Inflammatory macrophage treated with lipopolysaccharide for 4 hours (primary cell): ENCODE measurements at regions not wholly inside any gene's neighbourhood (a gene's known extent, or its start where the extent isn't known, plus 50 kb on each side); places are given as distances from the start of the nearest gene placed in this dataset.

Experiments
- DNase-seq: peaks from one replicate; pipeline ENCODE4 v3.0.0-alpha.2; 2020

DNA sequence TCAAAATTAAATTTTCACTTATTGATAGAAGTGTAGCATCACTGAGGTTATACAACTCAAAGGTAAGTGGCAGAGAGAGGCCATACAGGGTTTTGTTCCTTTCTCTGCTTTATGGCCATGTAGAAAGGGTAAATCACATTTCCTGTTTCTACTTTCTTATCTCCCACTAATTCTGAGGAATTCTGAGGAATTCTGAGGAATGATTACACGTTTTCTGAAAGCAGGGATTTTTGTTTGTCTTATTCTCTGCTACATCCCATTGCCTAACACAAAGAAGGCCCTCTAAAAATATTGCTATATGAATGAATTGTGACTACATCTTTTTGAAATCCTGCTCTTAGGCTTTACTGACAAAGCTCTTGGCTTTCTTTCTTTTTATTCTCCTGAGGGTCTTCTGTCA is 516.9 kb upstream of the ZNF608 start:
- DNase-seq, result no peak

- no peak for DNase-seq
These were observed 519.7 kb upstream of the ZNF608 start for GRCh38 chr5:125266106-125266505.

GRCh38 chr5:125267636-125268248 is 521.3 kb upstream of the ZNF608 start:
- no peak for DNase-seq

DNA sequence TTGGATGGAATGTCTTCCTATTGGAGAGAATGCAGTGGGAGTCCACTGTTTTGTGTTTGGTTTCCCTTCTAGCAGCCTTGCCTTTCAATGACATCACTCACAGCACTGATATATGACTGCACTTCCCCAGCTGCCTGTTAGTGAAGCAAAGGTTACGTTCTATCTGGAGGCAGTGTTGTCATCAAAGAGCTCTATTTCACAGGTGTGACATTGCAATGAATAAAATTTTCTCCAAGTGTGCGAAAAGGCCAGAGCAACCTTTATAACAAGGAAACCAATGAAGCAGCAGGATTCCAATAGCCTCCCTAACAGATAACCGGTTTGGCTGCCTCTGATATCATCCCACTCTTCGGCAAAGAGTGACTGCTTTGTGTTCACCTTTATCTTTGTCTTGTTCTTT is 523.5 kb upstream of the ZNF608 start:
- no peak for DNase-seq

GRCh38 chr5:125272357-125272756 is 525.9 kb upstream of the ZNF608 start:
- peak; percentile 2 for DNase-seq

- no peak for DNase-seq
These were observed 527.8 kb upstream of the ZNF608 start for GRCh38 chr5:125274211-125274610.

DNA sequence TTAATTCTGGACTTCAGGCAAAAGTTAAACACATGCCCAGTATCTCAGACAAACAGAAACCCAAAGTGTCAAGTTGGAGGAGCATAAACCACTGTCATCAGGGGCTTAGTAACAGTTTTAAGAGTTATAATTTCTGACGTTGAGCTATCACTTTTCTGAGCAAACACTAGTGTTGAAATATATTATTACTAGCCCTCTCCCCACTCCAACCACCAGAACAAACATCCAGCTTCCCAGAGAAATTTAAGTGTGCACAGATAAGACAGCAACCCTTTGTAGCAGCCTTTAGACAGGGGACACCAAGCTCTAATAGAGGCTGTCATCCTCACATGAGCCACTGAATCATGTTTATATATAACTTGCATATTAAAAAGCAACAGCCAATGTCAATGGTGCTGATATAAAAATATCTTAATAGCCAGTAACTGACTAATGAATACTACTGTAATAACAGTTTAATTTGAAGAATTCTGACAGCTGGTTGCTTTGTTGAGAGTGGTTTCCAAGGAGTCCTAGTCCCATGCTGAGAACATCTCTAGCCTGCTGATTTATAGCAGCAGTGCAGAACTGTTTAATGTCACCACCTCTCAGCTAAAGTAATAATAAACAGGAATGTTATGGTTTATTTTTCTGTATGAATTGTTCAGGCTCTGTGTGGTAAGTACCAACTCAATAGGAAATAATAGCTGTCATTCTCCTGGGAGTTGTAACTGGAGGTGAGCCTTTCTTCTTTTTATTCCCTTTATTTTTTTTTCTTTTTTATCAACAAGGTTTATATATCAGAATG is 528.7 kb upstream of the ZNF608 start:
- no peak for DNase-seq

GRCh38 chr5:125275725-125276090 is 529.3 kb upstream of the ZNF608 start:
- DNase-seq, result no peak

DNA sequence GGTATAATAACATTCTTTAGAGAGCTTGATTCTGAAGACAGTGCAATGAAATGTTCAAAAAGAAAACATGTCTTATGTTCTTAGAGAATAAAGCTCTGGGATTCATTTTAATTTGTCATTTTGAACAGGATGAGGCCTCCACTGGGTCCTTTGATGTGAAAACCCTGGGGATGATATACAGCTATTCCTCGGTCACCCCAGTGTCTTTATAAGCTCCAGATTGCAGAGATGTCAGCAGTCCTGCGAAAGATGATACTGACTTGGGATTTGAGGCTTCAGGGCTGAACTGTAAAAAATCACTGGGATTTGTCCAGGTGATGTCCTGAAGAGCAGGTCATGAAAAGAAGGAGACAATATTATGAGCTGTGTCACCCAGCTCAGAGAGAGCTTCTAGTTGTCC is 529.7 kb upstream of the ZNF608 start:
- no peak for DNase-seq

DNA sequence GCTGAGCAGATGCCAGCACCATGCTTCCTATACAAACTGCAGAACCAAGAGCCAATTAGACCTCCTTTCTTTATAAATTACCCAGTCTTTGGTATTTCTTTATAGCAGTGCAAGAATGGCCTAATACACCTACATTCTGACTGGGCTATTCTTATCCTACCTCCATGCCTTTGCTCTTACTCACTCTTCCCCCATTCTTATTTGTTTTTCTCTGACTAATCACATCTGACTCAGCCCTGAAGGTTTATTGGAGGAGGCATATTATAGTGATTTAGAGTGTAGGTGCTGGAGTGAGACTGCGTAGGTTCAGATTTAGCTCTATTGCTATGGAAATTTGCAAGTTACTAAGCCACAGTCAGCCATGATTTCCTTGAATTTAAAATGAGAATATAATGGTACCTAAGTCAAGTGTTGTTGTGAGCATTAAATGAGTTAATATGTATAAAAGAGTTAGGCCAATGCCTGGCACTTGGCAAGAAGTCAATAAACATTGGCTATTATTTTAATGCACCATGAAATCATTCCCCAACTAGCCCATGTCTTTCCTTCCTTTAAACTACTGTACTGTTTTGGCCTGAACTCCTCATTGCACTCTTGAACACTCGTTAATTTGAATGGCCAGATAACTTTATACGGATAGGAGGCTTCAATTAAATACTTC is 531.2 kb upstream of the ZNF608 start:
- no peak for DNase-seq

GRCh38 chr5:125278711-125279110 is 532.3 kb upstream of the ZNF608 start:
- DNase-seq, result no peak

- DNase-seq, result no peak
These were observed 535.2 kb upstream of the ZNF608 start for GRCh38 chr5:125281667-125282066.

DNA sequence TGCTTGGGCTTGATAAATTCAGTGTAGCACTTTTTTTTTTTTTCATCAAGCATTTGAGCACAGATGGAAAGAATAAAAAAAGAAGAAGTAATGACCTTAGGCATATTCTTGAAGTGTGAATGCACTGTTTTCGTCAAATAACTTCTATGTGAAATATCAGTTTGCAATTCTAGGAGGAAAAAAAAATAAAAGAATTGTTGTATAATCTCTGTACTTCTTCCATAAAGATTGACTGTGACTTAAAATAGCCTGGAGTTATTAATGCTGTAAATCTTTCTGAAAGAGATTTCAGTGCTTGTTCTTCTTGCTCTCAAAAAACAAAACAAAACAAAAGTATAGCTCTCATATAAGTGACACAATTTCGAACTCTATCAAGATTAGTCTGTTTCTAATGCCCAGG is 536.9 kb upstream of the ZNF608 start:
- DNase-seq, result no peak

DNA sequence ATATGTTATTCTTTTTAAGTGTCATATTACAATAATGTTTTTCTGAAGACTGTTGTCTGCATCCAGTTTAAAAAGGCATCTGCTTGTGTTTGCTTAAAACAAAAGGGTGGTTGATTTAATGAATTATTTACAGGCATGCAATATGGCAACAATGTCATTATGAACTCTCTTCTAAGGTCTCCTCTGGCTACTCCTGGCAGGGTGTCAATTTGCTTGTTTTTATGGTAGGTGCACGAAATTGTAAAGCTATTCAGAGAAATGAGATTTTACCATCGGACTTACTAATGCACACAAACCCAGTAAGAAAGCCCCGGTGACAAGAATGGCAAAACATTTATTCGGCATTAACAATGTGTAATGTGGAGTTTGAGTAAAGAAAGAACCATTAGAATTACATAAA is 539.8 kb upstream of the ZNF608 start:
- DNase-seq, result no peak

GRCh38 chr5:125289606-125290005 is 543.2 kb upstream of the ZNF608 start:
- DNase-seq, result no peak

DNA sequence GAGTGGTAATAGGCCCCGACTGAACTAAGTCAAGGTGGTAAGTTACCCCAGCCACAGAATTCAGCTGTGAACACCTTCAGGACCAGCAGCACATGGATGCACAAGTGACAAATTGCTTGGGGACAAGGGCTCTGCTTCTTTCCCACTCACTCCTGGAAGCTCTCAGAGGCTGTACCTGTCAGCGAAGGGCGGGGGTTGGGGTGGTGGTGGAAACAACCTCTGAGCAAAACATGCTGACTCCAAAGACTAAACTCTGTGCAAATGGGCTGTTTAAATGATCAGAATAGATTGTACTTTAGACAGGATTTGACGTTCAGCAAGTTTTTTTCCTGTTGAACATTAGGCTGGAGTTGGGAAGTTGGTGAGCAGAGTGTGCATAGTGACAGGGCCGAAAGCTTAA is 544.5 kb upstream of the ZNF608 start:
- DNase-seq, result no peak

- no peak for DNase-seq
These were observed 545.0 kb upstream of the ZNF608 start for GRCh38 chr5:125291447-125291846.

DNA sequence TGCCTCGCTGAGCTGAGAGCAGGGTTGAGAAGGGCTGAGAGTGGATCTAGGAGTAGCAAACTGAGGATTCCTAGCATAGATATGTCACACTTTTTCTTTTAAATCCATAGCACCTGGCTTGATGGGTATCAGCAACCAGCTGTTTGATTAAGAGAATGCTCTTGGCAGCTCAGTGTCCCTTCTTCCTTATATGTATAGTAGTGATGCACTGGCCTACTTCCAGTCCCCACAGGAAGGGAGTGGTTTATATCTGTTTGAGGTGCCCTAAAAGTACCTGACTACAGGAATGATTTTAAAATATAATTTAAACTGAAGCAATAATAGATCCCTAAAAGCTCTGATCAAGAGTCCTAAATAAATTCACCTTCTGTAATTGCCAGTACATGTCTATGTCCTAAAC is 546.8 kb upstream of the ZNF608 start:
- DNase-seq, result no peak

DNA sequence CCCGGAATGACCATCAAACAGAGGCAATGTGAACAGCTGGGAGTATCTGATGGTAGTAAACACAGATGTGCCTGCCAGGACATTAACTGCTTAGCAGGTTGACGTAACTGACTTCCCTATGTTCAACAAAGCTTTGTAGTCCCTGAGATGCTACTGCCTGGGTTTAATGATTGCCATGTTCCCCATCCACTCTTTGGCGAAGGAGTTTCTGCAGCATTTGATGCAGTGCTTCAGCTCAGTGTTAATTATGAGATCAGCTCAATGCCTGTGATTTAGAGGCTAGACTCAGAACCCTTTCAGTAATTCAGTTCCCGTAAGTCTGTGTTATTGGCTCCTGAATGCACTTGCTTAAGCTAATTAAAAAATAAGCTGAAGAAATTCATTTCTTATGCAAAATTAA is 547.3 kb upstream of the ZNF608 start:
- no peak for DNase-seq

GRCh38 chr5:125294844-125295243 is 548.4 kb upstream of the ZNF608 start:
- DNase-seq, result no peak

GRCh38 chr5:125295405-125295872 is 549.0 kb upstream of the ZNF608 start:
- peak; percentile 1 for DNase-seq

DNA sequence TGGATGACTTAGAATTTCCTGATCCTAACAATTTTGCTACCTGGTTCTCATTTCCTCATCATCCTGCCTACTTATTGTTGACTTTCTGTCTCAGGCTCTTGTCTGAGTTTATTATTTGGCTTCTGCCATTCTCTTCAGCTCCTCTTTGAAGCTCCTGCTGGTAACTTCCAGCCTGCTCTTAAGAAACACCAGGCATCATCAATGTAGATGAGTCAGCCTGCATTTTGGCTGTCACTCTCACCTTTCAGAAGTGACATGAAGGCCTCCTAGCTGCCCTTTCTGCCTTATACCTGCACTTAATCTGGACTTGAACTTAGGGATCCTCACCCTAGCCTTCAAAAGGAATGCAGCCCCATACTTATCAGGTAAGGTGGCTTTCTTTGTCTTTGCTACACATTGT is 551.8 kb upstream of the ZNF608 start:
- DNase-seq, result no peak

GRCh38 chr5:125298746-125299379 is 552.4 kb upstream of the ZNF608 start:
- no peak for DNase-seq

DNA sequence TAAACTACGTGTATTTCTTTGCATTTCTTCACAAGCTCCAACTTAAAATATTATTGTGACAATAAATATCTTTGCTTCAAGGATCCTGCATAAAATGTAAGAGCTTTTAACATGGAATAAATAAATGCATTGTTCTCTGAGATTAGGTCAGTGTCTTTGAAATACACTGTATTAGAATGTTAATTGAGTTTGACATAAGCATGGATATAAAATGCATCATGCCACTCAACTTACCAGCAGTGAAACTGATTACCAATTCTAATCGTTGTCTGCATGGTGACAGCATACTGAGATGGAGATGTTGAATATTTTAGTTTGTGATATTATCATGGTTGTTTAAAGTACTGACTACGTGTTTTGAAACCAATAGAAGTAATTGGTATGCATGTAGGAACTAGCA is 555.3 kb upstream of the ZNF608 start:
- no peak for DNase-seq
